HL-60 (cell line): ENCODE measurements at regions not wholly inside any gene's neighbourhood (a gene's known extent, or its start where the extent isn't known, plus 50 kb on each side); places are given as distances from the start of the nearest gene placed in this dataset.

Source experiments
- CTCF ChIP-seq: IDR thresholded peaks from one replicate; pipeline ENCODE4 v1.5.1; 2011; ENCODE audit warnings: low read length, control low read depth, inconsistent platforms; ENCODE audit not compliant: insufficient read depth
- GABPA ChIP-seq: IDR thresholded peaks from 2 replicates; pipeline ENCODE4 v1.6.1; 2012; ENCODE audit warnings: low read depth
- REST ChIP-seq: IDR thresholded peaks from 2 replicates; pipeline ENCODE4 v1.6.1; 2012; ENCODE audit warnings: low read depth; ENCODE audit not compliant: insufficient replicate concordance

- no peak for TF ChIP-seq CTCF
- no peak for TF ChIP-seq GABPA
- TF ChIP-seq REST: no peak
Measured at GRCh38 chr5:2251298-2251697, 368.6 kb upstream of the IRX4 start.
